ENCODE measurements at regions not wholly inside any gene's neighbourhood (a gene's known extent, or its start where the extent isn't known, plus 50 kb on each side); places are given as distances from the start of the nearest gene placed in this dataset.
A peak's percentile ranks its signal among the peaks of the same experiment; 100 is the strongest.
"Not testable (repeated sequence)": the region's sequence is repeated elsewhere in the genome, so short reads cannot be mapped to it uniquely, and the experiment has no call there.

DNA sequence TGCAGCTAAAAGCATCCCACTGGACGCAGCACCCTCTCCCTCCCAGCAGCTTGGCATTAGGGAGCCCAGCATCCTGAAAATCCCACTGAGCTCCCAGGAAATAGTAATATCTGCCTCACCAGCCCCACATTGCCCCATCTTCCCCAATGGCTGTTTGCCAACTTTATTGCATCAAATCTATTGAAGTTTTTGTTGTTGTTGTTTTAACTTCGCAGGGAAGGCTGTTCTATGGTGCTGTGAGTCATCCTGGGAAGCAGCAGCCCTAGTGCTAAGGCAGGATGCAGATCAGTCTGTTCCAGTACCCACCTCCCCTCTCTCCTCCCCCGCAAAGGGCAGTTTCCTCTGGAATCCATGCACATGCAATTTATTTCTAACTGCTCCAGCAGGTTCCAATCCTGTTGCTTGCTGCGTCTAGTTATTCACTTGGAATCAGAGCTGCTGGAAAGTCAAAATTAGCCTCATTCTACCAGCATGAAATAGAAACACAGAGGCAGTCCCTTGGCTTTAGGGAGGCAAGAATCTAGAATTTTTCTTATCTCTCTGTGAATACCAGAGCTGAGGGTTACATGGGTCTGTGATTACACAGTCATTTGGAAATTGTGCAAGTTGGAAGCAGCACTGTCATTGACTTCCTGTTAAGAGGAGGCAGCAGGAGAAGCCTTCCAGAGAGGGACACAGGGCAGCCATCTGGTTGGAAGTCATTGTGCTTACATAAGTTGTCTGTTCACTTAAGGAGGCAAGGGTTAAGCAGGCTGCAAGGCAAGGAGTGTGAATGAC is 115.9 kb upstream of the CACUL1 start:
- DNase-seq (ENCODE audit: low read depth) = peak; percentile 68

- DNase-seq (ENCODE audit: low read depth) = no peak
Observed at GRCh38 chr10:118871244-118871865, 116.6 kb upstream of the CACUL1 start.

- DNase-seq (ENCODE audit: low read depth) = no peak
Observed at GRCh38 chr10:118873091-118873737, 118.4 kb upstream of the CACUL1 start.

GRCh38 chr10:118873738-118874105 is 119.0 kb upstream of the CACUL1 start:
- DNase-seq (ENCODE audit: low read depth) = no peak

- no peak for DNase-seq (ENCODE audit: low read depth)
Observed at GRCh38 chr10:118874171-118874570, 119.4 kb upstream of the CACUL1 start.

- no peak for DNase-seq (ENCODE audit: low read depth)
Observed at GRCh38 chr10:118875087-118875486, 120.3 kb upstream of the CACUL1 start.

GRCh38 chr10:118882741-118883140 is 128.0 kb upstream of the CACUL1 start:
- DNase-seq (ENCODE audit: low read depth) = no peak

DNA sequence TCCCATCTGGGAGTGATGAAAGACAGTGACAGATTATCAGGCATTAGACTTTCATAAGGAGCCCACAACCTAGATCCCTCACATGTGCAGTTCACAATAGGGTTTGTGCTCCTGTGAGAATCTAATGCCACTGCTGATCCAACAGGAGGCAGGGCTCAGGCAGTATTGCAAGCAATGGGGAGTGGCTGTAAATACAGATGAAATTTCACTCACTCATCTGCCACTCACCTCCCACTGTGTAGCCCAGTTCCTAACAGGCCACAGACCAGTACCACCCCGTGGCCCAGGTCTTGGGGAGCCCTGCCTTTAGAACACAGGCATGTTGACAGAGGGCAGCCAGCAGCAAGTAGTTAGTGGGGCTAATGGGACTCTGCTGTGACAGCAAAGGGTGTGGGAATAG is 137.3 kb upstream of the NANOS1 start:
- no peak for DNase-seq (ENCODE audit: low read depth)

DNA sequence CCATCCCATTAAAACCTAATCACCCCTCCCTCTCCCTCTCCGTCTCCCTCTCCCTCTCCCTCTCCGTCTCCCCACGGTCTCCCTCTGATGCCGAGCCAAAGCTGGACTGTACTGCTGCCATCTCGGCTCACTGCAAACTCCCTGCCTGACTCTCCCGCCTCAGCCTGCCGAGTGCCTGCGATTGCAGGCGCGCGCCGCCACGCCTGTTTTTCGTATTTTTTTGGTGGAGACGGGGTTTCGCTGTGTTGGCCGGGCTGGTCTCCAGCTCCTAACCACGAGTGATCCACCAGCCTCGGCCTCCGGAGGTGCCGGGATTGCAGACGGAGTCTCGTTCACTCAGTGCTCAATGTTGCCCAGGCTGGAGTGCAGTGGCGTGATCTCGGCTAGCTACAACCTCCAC is 134.6 kb upstream of the NANOS1 start:
- not testable (repeated sequence) for DNase-seq (ENCODE audit: low read depth)

GRCh38 chr10:118900617-118901016 is 128.9 kb upstream of the NANOS1 start:
- no peak for DNase-seq (ENCODE audit: low read depth)

DNA sequence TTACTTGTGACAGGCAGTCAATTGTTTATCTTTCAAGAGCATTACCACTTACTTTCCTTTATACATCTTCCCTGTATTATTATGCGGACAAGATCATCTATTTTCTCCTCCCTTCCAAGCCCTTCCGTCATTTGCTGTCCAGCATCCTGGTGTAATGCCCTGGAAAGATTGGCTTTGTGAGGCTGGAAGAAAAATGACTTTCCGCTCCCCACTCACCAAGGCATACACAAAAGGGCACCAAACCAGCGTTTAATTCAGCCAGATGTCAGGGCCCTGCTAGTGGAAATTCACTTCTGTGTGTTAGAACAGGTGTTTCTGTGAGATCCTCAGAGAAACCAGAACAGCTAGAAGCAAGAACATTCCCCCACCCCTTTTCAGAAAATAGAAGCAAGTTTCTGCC is 128.1 kb upstream of the NANOS1 start:
- no peak for DNase-seq (ENCODE audit: low read depth)

GRCh38 chr10:118901906-118902305 is 127.6 kb upstream of the NANOS1 start:
- no peak for DNase-seq (ENCODE audit: low read depth)

GRCh38 chr10:118902656-118903055 is 126.9 kb upstream of the NANOS1 start:
- not testable (repeated sequence) for DNase-seq (ENCODE audit: low read depth)

DNA sequence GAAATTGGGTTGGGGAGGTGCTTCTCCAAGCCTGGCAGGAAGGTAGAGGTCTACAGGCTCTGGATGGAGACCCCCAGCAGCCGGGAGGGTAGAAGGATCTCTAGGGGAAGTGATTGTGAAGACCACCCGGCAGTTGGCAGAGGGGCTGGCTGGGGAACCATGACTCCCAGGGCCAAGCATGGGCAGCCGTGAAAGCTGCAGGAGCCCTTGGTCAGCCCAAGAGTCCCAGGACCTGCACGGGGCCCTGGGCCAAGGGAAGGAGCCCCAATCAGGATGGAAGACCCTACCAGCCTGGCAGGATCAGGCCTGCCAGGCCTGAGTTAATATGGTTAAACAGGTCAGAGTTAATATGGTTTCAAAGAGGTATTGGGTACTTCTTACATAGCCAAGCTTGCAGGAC is 126.3 kb upstream of the NANOS1 start:
- no peak for DNase-seq (ENCODE audit: low read depth)

GRCh38 chr10:118903691-118904090 is 125.8 kb upstream of the NANOS1 start:
- DNase-seq (ENCODE audit: low read depth) = no peak

DNA sequence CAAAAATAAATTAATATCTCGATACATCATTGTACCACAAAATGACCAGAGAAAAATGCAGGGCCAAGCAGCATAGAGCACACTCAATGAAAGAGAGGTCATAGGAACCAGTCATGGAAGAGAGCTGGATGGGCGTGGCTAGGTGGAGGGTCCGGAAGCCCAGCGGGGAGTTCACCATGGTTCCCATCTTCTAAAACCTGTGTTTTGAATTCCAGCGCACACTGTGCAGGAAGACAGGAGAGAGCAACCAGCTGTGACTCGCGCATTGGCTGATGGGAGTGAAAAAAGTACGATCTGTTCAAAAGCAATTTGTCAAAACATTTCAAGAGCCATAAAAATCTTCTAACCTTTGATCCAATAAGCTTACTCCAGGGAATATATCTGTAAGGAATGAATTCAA is 125.2 kb upstream of the NANOS1 start:
- DNase-seq (ENCODE audit: low read depth) = no peak

DNA sequence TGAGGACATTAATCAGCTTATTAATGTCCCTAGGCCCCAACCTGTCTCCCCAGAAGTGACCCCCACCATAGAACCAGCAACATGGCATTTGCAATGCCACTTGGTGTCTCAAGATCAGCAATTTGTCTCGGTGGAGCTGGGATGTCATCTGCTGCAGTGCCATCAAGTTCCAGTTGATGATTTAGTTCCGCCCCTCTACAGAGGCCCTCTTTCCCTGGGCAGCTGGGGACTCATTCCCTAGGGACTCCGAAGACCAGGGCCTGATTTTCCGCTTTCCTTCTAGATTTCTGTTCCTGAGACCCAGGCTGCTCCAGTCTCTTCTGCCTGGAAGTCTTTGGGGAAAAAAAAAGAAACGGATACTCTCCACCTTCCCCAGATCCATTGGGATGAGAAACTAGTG is 122.5 kb upstream of the NANOS1 start:
- DNase-seq (ENCODE audit: low read depth) = no peak

GRCh38 chr10:118908557-118909256 is 120.8 kb upstream of the NANOS1 start:
- no peak for DNase-seq (ENCODE audit: low read depth)

DNA sequence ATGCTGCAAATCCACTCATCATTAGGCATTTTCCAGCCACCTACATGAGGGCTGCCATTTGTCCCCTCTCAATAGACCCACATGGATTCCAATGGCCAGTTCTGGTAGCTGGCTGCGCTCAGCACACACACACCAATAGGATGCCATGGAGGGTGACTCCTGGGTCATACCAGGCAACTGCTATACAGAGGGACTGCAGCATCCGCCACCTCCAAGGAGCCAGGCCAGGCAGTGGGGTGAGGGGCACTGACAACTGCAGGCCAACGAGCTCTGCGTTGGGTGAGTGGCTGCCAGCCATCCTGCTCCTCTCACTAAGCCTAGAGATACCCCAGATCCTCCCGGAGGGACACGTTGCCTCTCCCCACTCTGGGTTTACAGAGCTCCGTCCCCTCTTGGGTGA is 118.8 kb upstream of the NANOS1 start:
- DNase-seq (ENCODE audit: low read depth) = no peak

DNA sequence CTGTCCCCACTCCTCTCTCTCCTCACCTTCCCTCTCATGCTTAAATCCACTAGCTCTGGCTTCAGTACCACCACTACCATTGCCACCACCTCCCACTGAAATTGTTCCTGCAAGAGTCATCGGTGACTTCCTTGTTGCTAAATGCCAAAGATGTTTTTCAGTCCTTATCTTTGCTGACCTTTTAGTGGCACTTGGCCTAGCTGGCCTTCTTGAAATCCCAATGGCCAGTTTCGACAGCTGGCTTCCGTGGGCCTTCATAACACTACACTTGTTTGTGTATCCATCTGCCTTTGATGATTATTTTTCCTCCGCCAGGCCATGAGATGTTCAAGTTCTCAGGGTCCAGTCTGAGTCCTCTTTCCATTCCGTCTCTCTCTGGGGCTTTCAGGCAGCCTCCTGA is 118.2 kb upstream of the NANOS1 start:
- peak; percentile 34 for DNase-seq (ENCODE audit: low read depth)

- no peak for DNase-seq (ENCODE audit: low read depth)
Observed at GRCh38 chr10:118912961-118913600, 116.4 kb upstream of the NANOS1 start.

GRCh38 chr10:118913825-118914224 is 115.7 kb upstream of the NANOS1 start:
- DNase-seq (ENCODE audit: low read depth) = no peak
